ENCODE measurements at regions not wholly inside any gene's neighbourhood (a gene's known extent, or its start where the extent isn't known, plus 50 kb on each side); places are given as distances from the start of the nearest gene placed in this dataset.
A peak's percentile ranks its signal among the peaks of the same experiment; 100 is the strongest.
"Not testable (repeated sequence)": the region's sequence is repeated elsewhere in the genome, so short reads cannot be mapped to it uniquely, and the experiment has no call there.

GRCh38 chr7:68254815-68255214, 1258.2 kb downstream of the TYW1 start:
- H3K27me3 Mint-ChIP-seq, ATAC-seq, H3K4me1 Mint-ChIP-seq, DNase-seq, H3K4me3 Mint-ChIP-seq, H3K27ac Mint-ChIP-seq: not testable (repeated sequence)
- peaks cover under 1 to 30% of the 10 kb centered on the region in 2 donors for H3K9me3 Mint-ChIP-seq

DNA sequence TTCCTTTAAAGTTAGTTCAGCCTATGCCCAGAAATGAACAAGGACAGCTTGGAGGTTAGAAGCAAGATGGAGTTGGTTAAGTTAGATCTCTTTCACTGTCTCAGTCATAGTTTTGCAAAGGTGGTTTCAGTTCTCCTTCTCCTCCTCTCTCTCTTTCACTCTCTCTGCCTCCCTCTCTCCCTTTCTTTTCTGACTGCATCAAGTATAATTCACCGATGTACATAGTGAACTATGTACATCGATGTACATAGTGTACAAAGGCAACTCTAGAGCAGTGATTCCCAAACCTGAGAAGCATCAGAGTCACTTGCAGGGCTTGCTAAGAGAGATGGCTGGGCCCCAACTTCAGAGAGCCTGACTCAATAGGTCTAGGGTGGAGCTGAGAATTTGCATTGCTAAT, 1259.7 kb downstream of the TYW1 start:
- Mint-ChIP-seq H3K27me3 (no peaks in the 10 kb centered on the region), H3K4me1 (no peaks in the 10 kb centered on the region), H3K9me3 (peaks cover 0 to 43% of the 10 kb centered on the region in 2 donors), H3K27ac (no peak overlapping the region), H3K4me3 (no peak overlapping the region)
- ATAC-seq (no peak), DNase-seq (no peak)

GRCh38 chr7:68258609-68259008, 1262.0 kb downstream of the TYW1 start:
- DNase-seq (no peak), ATAC-seq (no peak)
- Mint-ChIP-seq H3K9me3 (peaks cover 3 to 44% of the 10 kb centered on the region in 2 donors), H3K4me3 (no peak overlapping the region), H3K27ac (no peak overlapping the region), H3K4me1 (no peaks in the 10 kb centered on the region), H3K27me3 (no peaks in the 10 kb centered on the region)

DNA sequence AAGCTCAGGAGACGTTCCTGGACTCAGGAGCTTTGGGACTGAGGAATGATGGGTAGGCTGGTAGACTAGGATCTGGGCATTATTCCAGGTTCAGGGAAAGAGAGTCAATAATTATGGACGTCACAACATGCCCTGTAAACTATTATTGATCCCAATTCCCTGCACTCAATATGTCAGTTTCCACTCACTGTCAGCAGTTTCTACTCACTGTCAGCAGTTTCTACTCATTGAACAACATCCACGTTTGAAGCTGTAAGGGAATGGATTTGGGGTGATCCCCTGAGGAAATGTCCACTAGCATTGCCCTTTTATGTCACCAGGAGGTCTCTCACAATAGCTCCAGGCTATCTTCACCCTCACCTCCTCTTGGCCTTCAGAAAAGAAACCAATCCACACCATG, 1268.6 kb downstream of the TYW1 start:
- no peaks in the 10 kb centered on the region for H3K4me1 Mint-ChIP-seq

GRCh38 chr7:68266004-68266579, 1269.5 kb downstream of the TYW1 start:
- DNase-seq (no peak), ATAC-seq (no peak)
- Mint-ChIP-seq H3K9me3 (peaks cover 19 to 45% of the 10 kb centered on the region in 2 donors), H3K27me3 (no peaks in the 10 kb centered on the region), H3K4me3 (no peak overlapping the region), H3K27ac (no peak overlapping the region), H3K4me1 (no peaks in the 10 kb centered on the region)

More for the DNA sequence above, 1268.6 kb downstream of the TYW1 start:
- DNase-seq (no peak), ATAC-seq (no peak)
- peaks cover 19 to 54% of the 10 kb centered on the region in 2 donors for H3K9me3 Mint-ChIP-seq
- no peaks in the 10 kb centered on the region for H3K27me3 Mint-ChIP-seq
- H3K27ac Mint-ChIP-seq = no peak overlapping the region
- H3K4me3 Mint-ChIP-seq = no peak overlapping the region

DNA sequence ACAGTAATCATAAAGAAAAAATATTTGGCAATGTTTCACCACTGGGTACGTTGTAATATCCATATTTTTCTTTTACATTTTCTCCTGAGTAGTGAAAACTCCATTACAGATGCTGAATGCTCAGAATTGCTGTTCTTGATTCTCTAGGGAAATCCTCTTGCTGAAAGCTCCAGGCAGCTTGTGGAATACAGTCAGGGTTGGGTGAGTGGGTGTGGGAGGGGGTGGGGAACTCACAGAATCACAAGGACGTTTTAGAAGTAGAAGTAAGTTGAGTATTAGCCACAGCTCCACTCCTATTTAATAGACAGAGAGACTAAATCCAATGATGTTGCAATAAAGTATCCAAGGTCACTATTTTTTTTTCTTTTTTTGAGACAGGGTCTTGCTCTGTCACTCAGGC, 1270.9 kb downstream of the TYW1 start:
- H3K4me1 Mint-ChIP-seq = no peaks in the 10 kb centered on the region
- no peak overlapping the region for H3K4me3 Mint-ChIP-seq
- H3K27ac Mint-ChIP-seq = no peak overlapping the region
- no peak for DNase-seq
- H3K9me3 Mint-ChIP-seq = peaks cover 19 to 36% of the 10 kb centered on the region in 2 donors
- no peaks in the 10 kb centered on the region for H3K27me3 Mint-ChIP-seq
- no peak for ATAC-seq

- Mint-ChIP-seq H3K27me3 (no peaks in the 10 kb centered on the region), H3K4me3 (no peak overlapping the region), H3K4me1 (no peaks in the 10 kb centered on the region), H3K27ac (no peak overlapping the region), H3K9me3 (peaks cover 9 to 27% of the 10 kb centered on the region in 2 donors)
- ATAC-seq (no peak), DNase-seq (no peak)
These were observed 1272.8 kb downstream of the TYW1 start for GRCh38 chr7:68269405-68269804.

GRCh38 chr7:68272507-68272906, 1275.9 kb downstream of the TYW1 start:
- no peak for ATAC-seq
- H3K4me1 Mint-ChIP-seq = no peaks in the 10 kb centered on the region
- H3K9me3 Mint-ChIP-seq = peaks cover 4 to 8% of the 10 kb centered on the region in 2 donors
- no peak overlapping the region for H3K27ac Mint-ChIP-seq
- no peak for DNase-seq
- no peaks in the 10 kb centered on the region for H3K27me3 Mint-ChIP-seq
- H3K4me3 Mint-ChIP-seq = no peak overlapping the region

- H3K27me3 Mint-ChIP-seq = no peaks in the 10 kb centered on the region
- H3K4me1 Mint-ChIP-seq = no peaks in the 10 kb centered on the region
- no peak for ATAC-seq
- H3K4me3 Mint-ChIP-seq = no peak overlapping the region
- peaks cover 0 to 4% of the 10 kb centered on the region in 2 donors for H3K9me3 Mint-ChIP-seq
- H3K27ac Mint-ChIP-seq = peak overlapping the region in 1 of 2 donors; percentile 27
- no peak for DNase-seq
These were observed 1280.1 kb downstream of the TYW1 start for GRCh38 chr7:68276725-68277124.

DNA sequence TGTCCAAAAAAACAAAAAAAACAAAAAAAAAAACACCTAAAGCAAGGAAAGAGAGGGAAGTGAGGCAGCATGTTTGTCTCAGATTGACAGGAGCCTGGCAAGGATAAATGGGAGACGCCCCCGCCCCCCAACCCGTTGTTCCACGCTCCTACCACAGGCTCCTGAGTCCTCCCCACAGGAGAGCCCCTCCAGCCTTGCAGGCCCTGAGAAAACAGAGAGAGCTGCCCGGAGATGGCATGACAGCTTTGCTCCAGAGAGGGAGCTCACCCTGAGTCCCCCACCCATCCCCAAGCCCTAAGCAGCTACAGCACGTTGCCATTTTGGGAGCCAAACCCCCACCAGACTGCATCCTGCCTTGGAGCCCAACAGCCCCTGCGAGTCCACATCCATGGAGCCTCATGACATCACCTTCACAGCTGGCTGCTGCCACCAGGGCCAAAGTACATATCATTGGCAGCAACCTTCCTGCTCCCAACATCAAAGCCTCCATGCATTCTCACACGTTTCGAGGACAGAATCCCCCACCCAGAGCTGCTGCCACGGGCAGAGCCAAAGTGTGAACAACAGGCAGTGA, 1283.3 kb downstream of the TYW1 start:
- Mint-ChIP-seq H3K9me3 (peaks cover 15 to 24% of the 10 kb centered on the region in 2 donors), H3K4me3 (no peak overlapping the region), H3K4me1 (no peaks in the 10 kb centered on the region), H3K27me3 (no peaks in the 10 kb centered on the region), H3K27ac (no peak overlapping the region)
- no peak for DNase-seq
- no peak for ATAC-seq

DNA sequence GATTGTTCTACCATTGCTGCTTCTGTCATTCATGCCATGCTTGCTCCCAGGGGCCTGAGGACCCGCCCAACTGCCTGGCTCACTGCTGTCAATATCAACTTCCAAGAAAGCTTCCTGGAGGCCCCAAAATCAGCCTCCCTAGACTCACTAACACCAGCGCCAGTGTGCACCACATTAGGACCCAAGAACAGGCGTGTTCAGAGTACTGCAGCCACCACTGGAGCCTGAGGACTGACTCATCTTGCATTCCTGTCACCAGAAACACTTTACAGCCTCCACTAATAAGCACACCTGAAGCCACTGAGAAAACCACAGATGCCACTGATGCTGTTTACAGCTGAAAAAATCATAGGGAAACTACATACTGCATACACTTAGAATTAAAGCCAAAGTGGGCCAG, 1284.3 kb downstream of the TYW1 start:
- Mint-ChIP-seq H3K4me1 (no peaks in the 10 kb centered on the region), H3K9me3 (peaks cover 16 to 23% of the 10 kb centered on the region in 2 donors), H3K27ac (no peak overlapping the region), H3K27me3 (no peaks in the 10 kb centered on the region), H3K4me3 (no peak overlapping the region)
- ATAC-seq (no peak), DNase-seq (no peak)

DNA sequence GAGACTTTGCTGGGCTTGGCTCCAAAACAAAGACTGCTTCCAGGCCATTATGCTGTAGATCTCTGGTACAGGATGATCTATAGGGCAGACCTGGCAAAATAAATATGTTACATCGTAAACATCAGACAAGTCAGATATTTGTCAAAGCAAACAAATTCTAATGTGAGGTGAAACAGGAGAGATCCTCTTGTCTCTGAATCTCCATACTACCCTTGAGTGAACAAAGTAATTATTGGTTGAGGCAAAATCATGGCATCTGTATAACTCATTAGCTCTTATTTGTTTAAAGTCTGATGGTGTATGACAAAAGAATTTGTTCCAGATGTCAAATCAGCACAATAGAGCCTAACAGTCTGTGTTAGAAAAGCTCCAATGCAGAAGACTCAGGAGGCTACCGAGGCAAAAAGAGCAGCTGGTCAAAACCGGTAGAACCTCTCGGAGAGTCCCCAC, 1291.5 kb downstream of the TYW1 start:
- H3K4me3 Mint-ChIP-seq = no peak overlapping the region
- ATAC-seq (no peak), DNase-seq (no peak)
- H3K4me1 Mint-ChIP-seq = no peaks in the 10 kb centered on the region
- peaks cover 13 to 37% of the 10 kb centered on the region in 2 donors for H3K9me3 Mint-ChIP-seq
- no peak overlapping the region for H3K27ac Mint-ChIP-seq
- H3K27me3 Mint-ChIP-seq = no peaks in the 10 kb centered on the region

DNA sequence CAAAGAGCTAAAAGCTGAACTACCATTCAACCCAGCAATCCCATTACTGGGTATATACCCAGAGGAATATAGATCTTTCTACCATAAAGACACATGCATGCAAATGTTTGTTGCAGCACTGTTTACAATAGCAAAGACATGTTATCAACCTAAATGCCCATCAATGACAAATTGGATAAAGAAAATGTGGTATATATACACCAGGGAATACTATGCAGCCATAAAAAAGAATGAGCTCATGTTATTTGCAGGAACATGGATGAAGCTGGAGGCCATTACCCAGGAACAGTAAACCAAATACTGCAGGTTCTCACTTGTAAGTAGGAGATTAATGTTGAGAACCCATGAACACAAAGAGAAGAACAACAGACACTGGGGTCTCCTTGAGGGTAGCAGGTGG, 1295.1 kb downstream of the TYW1 start:
- H3K27me3 Mint-ChIP-seq = no peaks in the 10 kb centered on the region
- no peak for ATAC-seq
- H3K27ac Mint-ChIP-seq = no peak overlapping the region
- peaks cover 14 to 36% of the 10 kb centered on the region in 2 donors for H3K9me3 Mint-ChIP-seq
- no peak for DNase-seq
- H3K4me3 Mint-ChIP-seq = no peak overlapping the region
- H3K4me1 Mint-ChIP-seq = no peaks in the 10 kb centered on the region

DNA sequence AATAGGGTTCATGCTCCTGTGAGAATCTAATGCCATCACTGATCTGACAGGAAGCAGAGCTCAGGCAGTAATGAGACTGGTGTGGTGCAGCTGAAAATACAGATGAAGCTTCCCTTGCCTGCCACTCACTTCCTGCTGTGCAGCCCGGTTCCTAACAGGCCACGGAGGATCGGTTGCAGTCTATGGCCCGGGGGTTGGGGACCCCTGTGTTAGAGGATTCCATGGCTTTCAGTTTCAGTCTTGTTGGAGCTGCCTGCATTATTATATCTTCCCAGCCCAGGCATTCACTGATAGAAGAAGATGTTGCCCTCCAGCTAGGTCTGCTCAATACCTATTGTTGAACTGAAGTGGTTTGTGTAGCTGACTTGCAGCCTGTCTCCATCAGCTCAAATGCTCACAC, 1298.8 kb downstream of the TYW1 start:
- Mint-ChIP-seq H3K4me3 (no peak overlapping the region), H3K27ac (no peak overlapping the region), H3K9me3 (peaks cover 20 to 42% of the 10 kb centered on the region in 2 donors), H3K27me3 (no peaks in the 10 kb centered on the region), H3K4me1 (no peaks in the 10 kb centered on the region)
- no peak for DNase-seq
- no peak for ATAC-seq

- Mint-ChIP-seq H3K9me3 (peaks cover 2 to 10% of the 10 kb centered on the region in 2 donors), H3K4me3 (no peak overlapping the region), H3K27ac (no peak overlapping the region), H3K27me3 (no peaks in the 10 kb centered on the region), H3K4me1 (no peaks in the 10 kb centered on the region)
- ATAC-seq (no peak), DNase-seq (no peak)
These were observed 1293.7 kb upstream of the AUTS2 start for GRCh38 chr7:68304536-68304935.

GRCh38 chr7:68306692-68307107, 1291.6 kb upstream of the AUTS2 start:
- Mint-ChIP-seq H3K9me3 (peaks cover 0 to 7% of the 10 kb centered on the region in 2 donors), H3K4me3 (no peak overlapping the region), H3K27me3 (no peaks in the 10 kb centered on the region), H3K27ac (no peak overlapping the region), H3K4me1 (no peaks in the 10 kb centered on the region)
- ATAC-seq = no peak
- no peak for DNase-seq

DNA sequence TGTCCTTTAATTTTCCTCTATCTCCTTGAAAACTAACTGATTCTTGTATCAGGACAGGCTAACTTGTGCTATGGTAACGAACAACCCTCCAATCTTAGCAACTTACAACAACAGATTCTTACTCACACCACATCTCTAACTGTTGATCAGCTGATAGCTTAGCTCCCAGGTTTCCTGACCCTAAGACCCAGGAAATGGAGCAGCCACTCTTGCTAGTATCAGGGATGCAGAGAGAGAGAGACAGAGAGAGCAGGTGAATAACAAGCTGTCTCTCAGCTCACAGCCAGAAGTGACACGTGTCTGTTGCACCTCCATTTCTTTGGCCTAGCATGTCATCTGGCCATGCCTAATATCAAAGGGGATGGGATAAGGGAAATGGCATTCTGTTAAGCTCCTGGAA, 1289.0 kb upstream of the AUTS2 start:
- ATAC-seq = no peak
- Mint-ChIP-seq H3K4me1 (no peaks in the 10 kb centered on the region), H3K27ac (no peak overlapping the region), H3K4me3 (no peak overlapping the region), H3K27me3 (no peaks in the 10 kb centered on the region), H3K9me3 (peaks cover 11 to 25% of the 10 kb centered on the region in 2 donors)
- no peak for DNase-seq

All from stimulated activated naive CD8-positive, alpha-beta T cell treated with anti-CD3 and anti-CD28 coated beads, Interleukin-15, amount 100 ng/mL, for 72 hours (primary cell).